KBM-7 (cell line): ENCODE measurements at regions not wholly inside any gene's neighbourhood (a gene's known extent, or its start where the extent isn't known, plus 50 kb on each side); places are given as distances from the start of the nearest gene placed in this dataset.
"Not testable (repeated sequence)": the region's sequence is repeated elsewhere in the genome, so short reads cannot be mapped to it uniquely, and the experiment has no call there.

Experiments used
- DNase-seq: peaks from one replicate; pipeline ENCODE4 v3.0.0-alpha.2; 2015
- in situ Hi-C: fragments of 300-500 bp; cut with MboI; formaldehyde crosslinking; loops from 2 replicates; pipeline ENCODE4 v1.14.3; 2020; ENCODE audit warnings: low sequenced_read_pairs, low pct_unique_long_range_greater_than_20kb, mixed read lengths

GRCh38 chr13:94829837-94830365 is 117.6 kb upstream of the SOX21 start:
- no peak for DNase-seq
- in situ Hi-C loops = no loop called here

GRCh38 chr13:94829185-94829836 is 117.0 kb upstream of the SOX21 start:
- DNase-seq = no peak
- in situ Hi-C loops = no loop called here

- no peak for DNase-seq
- in situ Hi-C loops = no loop called here
Observed at GRCh38 chr13:94827566-94827965, 115.2 kb upstream of the SOX21 start.

- in situ Hi-C loops = no loop called here
- no peak for DNase-seq
Observed at GRCh38 chr13:94825507-94825906, 113.2 kb upstream of the SOX21 start.

- in situ Hi-C loops = no loop called here
- DNase-seq = no peak
Observed at GRCh38 chr13:94824601-94825000, 112.3 kb upstream of the SOX21 start.

- in situ Hi-C loops = no loop called here
- DNase-seq = no peak
Observed at GRCh38 chr13:94822356-94822755, 110.0 kb upstream of the SOX21 start.

- in situ Hi-C loops = no loop called here
- no peak for DNase-seq
Observed at GRCh38 chr13:94816256-94816655, 103.9 kb upstream of the SOX21 start.

- DNase-seq = no peak
- in situ Hi-C loops = no loop called here
Observed at GRCh38 chr13:94813920-94814475, 101.7 kb upstream of the SOX21 start.

GRCh38 chr13:94811753-94812152 is 99.4 kb upstream of the SOX21 start:
- in situ Hi-C loops = no loop called here
- no peak for DNase-seq

- DNase-seq = no peak
- in situ Hi-C loops = no loop called here
Observed at GRCh38 chr13:94800423-94800822, 88.1 kb upstream of the SOX21 start.

- in situ Hi-C loops = no loop called here
- DNase-seq = no peak
Observed at GRCh38 chr13:94799299-94799698, 87.0 kb upstream of the SOX21 start.

- no peak for DNase-seq
- in situ Hi-C loops = no loop called here
Observed at GRCh38 chr13:94798738-94799137, 86.4 kb upstream of the SOX21 start.

- in situ Hi-C loops = no loop called here
- DNase-seq = no peak
Observed at GRCh38 chr13:94795292-94795691, 82.9 kb upstream of the SOX21 start.

- in situ Hi-C loops, DNase-seq: not testable (repeated sequence)
Observed at GRCh38 chr13:94786246-94786645, 73.9 kb upstream of the SOX21 start.

GRCh38 chr13:94784066-94784465 is 71.7 kb upstream of the SOX21 start:
- DNase-seq = no peak

GRCh38 chr13:94783489-94783888 is 71.1 kb upstream of the SOX21 start:
- in situ Hi-C loops = no loop called here

More at GRCh38 chr13:94784066-94784465, 71.7 kb upstream of the SOX21 start:
- in situ Hi-C loops = no loop called here

GRCh38 chr13:94780421-94780820 is 68.1 kb upstream of the SOX21 start:
- DNase-seq = no peak
- in situ Hi-C loops = no loop called here

More at GRCh38 chr13:94783489-94783888, 71.1 kb upstream of the SOX21 start:
- DNase-seq = no peak

GRCh38 chr13:94778986-94779385 is 66.6 kb upstream of the SOX21 start:
- in situ Hi-C loops = no loop called here

GRCh38 chr13:94778585-94778984 is 66.2 kb upstream of the SOX21 start:
- DNase-seq = no peak
- in situ Hi-C loops = no loop called here

More at GRCh38 chr13:94778986-94779385, 66.6 kb upstream of the SOX21 start:
- no peak for DNase-seq

- no peak for DNase-seq
- in situ Hi-C loops = no loop called here
Observed at GRCh38 chr13:94776956-94777355, 64.6 kb upstream of the SOX21 start.

GRCh38 chr13:94776300-94776699 is 64.0 kb upstream of the SOX21 start:
- no peak for DNase-seq
- in situ Hi-C loops = no loop called here
